ENCODE measurements at regions not wholly inside any gene's neighbourhood (a gene's known extent, or its start where the extent isn't known, plus 50 kb on each side); places are given as distances from the start of the nearest gene placed in this dataset.

- TF ChIP-seq, protein P1, sequence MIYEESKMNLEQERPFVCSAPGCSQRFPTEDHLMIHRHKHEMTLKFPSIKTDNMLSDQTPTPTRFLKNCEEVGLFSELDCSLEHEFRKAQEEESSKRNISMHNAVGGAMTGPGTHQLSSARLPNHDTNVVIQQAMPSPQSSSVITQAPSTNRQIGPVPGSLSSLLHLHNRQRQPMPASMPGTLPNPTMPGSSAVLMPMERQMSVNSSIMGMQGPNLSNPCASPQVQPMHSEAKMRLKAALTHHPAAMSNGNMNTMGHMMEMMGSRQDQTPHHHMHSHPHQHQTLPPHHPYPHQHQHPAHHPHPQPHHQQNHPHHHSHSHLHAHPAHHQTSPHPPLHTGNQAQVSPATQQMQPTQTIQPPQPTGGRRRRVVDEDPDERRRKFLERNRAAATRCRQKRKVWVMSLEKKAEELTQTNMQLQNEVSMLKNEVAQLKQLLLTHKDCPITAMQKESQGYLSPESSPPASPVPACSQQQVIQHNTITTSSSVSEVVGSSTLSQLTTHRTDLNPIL (CRISPR knock-in tag; IDR thresholded peaks at IDR 0.05; ENCODE audit: low read depth): no peak
- TF ChIP-seq ZC3H10 (CRISPR knock-in tag; IDR thresholded peaks at IDR 0.05): no peak
- TF ChIP-seq BACH2 (CRISPR knock-in tag; IDR thresholded peaks at IDR 0.05; ENCODE audit: borderline replicate concordance): no peak
- no peak for TF ChIP-seq ESRRG (CRISPR knock-in tag; IDR thresholded peaks at IDR 0.05)
- no peak for TF ChIP-seq SNAI2 (CRISPR knock-in tag; IDR thresholded peaks at IDR 0.05)
- TF ChIP-seq, protein P2, sequence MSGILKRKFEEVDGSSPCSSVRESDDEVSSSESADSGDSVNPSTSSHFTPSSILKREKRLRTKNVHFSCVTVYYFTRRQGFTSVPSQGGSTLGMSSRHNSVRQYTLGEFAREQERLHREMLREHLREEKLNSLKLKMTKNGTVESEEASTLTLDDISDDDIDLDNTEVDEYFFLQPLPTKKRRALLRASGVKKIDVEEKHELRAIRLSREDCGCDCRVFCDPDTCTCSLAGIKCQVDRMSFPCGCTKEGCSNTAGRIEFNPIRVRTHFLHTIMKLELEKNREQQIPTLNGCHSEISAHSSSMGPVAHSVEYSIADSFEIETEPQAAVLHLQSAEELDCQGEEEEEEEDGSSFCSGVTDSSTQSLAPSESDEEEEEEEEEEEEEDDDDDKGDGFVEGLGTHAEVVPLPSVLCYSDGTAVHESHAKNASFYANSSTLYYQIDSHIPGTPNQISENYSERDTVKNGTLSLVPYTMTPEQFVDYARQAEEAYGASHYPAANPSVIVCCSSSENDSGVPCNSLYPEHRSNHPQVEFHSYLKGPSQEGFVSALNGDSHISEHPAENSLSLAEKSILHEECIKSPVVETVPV (CRISPR knock-in tag; IDR thresholded peaks at IDR 0.05): no peak
- TF ChIP-seq ZNF565 (CRISPR knock-in tag; conservative IDR thresholded peaks at IDR 0.05; ENCODE audit: low read depth): no peak
- no peak for TF ChIP-seq TCF4 (CRISPR knock-in tag; IDR thresholded peaks at IDR 0.05; ENCODE audit: borderline replicate concordance)
- TF ChIP-seq ZNF8 (CRISPR knock-in tag; IDR thresholded peaks at IDR 0.05): no peak
- TF ChIP-seq GLIS3 (CRISPR knock-in tag; IDR thresholded peaks at IDR 0.05): no peak
- no peak for TF ChIP-seq ISL1 (CRISPR knock-in tag; IDR thresholded peaks at IDR 0.05)
- no peak for TF ChIP-seq RARB (CRISPR knock-in tag; IDR thresholded peaks at IDR 0.05)
Observed at GRCh38 chr4:35541888-35542213, 702.5 kb downstream of the ARAP2 start (continued).

DNA sequence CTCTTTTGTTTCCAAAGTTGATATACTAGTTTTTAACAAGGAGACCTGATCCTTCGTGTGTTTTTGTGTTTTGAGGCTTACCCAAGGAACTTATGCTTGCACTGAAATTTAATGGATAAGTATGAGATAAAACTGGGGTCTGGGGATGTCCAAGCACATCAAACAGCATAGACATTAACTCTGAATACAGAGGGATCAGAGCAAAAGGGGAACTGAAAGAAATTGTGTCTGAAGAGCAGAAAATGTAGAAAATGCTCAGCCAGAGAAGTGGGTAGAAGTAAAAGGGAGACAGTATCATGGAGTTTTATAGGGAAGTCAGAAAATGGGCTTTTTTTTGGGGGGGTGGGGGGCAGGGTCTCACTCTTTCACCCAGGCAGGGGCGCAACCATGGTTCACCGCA, 695.4 kb downstream of the ARAP2 start:
- no peak for ATAC-seq
- TF ChIP-seq TSHZ2 (CRISPR knock-in tag; IDR thresholded peaks at IDR 0.05): no peak
- TF ChIP-seq BACH2 (CRISPR knock-in tag; IDR thresholded peaks at IDR 0.05; ENCODE audit: borderline replicate concordance): no peak

GRCh38 chr4:35556387-35556786, 687.9 kb downstream of the ARAP2 start:
- TF ChIP-seq ZFP30 (CRISPR knock-in tag; IDR thresholded peaks at IDR 0.05) (no peak), RARB (CRISPR knock-in tag; IDR thresholded peaks at IDR 0.05) (no peak), ZNF70 (CRISPR knock-in tag; IDR thresholded peaks at IDR 0.05) (no peak), BACH2 (CRISPR knock-in tag; IDR thresholded peaks at IDR 0.05; ENCODE audit: borderline replicate concordance) (no peak), ESRRG (CRISPR knock-in tag; IDR thresholded peaks at IDR 0.05) (no peak), TCF4 (CRISPR knock-in tag; IDR thresholded peaks at IDR 0.05; ENCODE audit: borderline replicate concordance) (no peak)
- TF ChIP-seq, protein P3, sequence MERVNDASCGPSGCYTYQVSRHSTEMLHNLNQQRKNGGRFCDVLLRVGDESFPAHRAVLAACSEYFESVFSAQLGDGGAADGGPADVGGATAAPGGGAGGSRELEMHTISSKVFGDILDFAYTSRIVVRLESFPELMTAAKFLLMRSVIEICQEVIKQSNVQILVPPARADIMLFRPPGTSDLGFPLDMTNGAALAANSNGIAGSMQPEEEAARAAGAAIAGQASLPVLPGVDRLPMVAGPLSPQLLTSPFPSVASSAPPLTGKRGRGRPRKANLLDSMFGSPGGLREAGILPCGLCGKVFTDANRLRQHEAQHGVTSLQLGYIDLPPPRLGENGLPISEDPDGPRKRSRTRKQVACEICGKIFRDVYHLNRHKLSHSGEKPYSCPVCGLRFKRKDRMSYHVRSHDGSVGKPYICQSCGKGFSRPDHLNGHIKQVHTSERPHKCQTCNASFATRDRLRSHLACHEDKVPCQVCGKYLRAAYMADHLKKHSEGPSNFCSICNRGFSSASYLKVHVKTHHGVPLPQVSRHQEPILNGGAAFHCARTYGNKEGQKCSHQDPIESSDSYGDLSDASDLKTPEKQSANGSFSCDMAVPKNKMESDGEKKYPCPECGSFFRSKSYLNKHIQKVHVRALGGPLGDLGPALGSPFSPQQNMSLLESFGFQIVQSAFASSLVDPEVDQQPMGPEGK (CRISPR knock-in tag; IDR thresholded peaks at IDR 0.05; ENCODE audit: borderline replicate concordance): no peak
- TF ChIP-seq, protein P2 (CRISPR knock-in tag; IDR thresholded peaks at IDR 0.05): no peak
- no peak for ATAC-seq

- no peak for ATAC-seq
- TF ChIP-seq CSDC2 (CRISPR knock-in tag; IDR thresholded peaks at IDR 0.05) (no peak), ZC3H10 (CRISPR knock-in tag; IDR thresholded peaks at IDR 0.05) (no peak), ESRRG (CRISPR knock-in tag; IDR thresholded peaks at IDR 0.05) (no peak), TOX (CRISPR knock-in tag; IDR thresholded peaks at IDR 0.05; ENCODE audit: borderline replicate concordance) (no peak), ZNF565 (CRISPR knock-in tag; conservative IDR thresholded peaks at IDR 0.05; ENCODE audit: low read depth) (no peak), TSHZ2 (CRISPR knock-in tag; IDR thresholded peaks at IDR 0.05) (no peak), RARB (CRISPR knock-in tag; IDR thresholded peaks at IDR 0.05) (no peak), SNAI2 (CRISPR knock-in tag; IDR thresholded peaks at IDR 0.05) (no peak)
- TF ChIP-seq, protein P3 (CRISPR knock-in tag; IDR thresholded peaks at IDR 0.05; ENCODE audit: borderline replicate concordance): no peak
- TF ChIP-seq, protein P2 (CRISPR knock-in tag; IDR thresholded peaks at IDR 0.05): no peak
Observed at GRCh38 chr4:35559559-35560365, 684.6 kb downstream of the ARAP2 start.

Data from SK-N-SH treated with all-trans-retinoic acid at 6 μM for 48 hours (cell line).